Muscle of leg (tissue), 3 donors: ENCODE measurements at regions not wholly inside any gene's neighbourhood (a gene's known extent, or its start where the extent isn't known, plus 50 kb on each side); places are given as distances from the start of the nearest gene placed in this dataset.
"Not testable (repeated sequence)": the region's sequence is repeated elsewhere in the genome, so short reads cannot be mapped to it uniquely, and the experiment has no call there.

Experiments
- DNase-seq: peaks from one replicate; pipeline ENCODE4 v3.0.0; 2013
- H3K27ac ChIP-seq: one replicate; pipeline ENCODE4 v1.5.1; 2013; ENCODE audit warnings: mild to moderate bottlenecking, low read length, control low read depth
- H3K27me3 ChIP-seq: one replicate; pipeline ENCODE4 v1.6.1; 2013; ENCODE audit warnings: low read length; ENCODE audit not compliant: control insufficient read depth, insufficient read depth
- H3K36me3 ChIP-seq: one replicate; pipeline ENCODE4 v1.6.1; 2013; ENCODE audit warnings: low read length; ENCODE audit not compliant: control insufficient read depth, insufficient read depth
- H3K4me1 ChIP-seq: one replicate; pipeline ENCODE4 v1.6.1; 2013; ENCODE audit warnings: low read length; ENCODE audit not compliant: control insufficient read depth, insufficient read depth
- H3K4me3 ChIP-seq: one replicate; pipeline ENCODE4 v1.5.1; 2013; ENCODE audit warnings: low read length, control low read depth
- H3K9me3 ChIP-seq: replicated peaks from 2 replicates; pipeline ENCODE4 v1.6.1; 2013; ENCODE audit warnings: low read depth, low read length; ENCODE audit not compliant: control insufficient read depth
- WGBS: methylation state at CpG from one replicate; pipeline ENCODE4 v1.1.5; 2013; ENCODE audit warnings: missing lambda C conversion rate; ENCODE audit not compliant: insufficient coverage; 5-methylcytosine and 5-hydroxymethylcytosine counted together

DNA sequence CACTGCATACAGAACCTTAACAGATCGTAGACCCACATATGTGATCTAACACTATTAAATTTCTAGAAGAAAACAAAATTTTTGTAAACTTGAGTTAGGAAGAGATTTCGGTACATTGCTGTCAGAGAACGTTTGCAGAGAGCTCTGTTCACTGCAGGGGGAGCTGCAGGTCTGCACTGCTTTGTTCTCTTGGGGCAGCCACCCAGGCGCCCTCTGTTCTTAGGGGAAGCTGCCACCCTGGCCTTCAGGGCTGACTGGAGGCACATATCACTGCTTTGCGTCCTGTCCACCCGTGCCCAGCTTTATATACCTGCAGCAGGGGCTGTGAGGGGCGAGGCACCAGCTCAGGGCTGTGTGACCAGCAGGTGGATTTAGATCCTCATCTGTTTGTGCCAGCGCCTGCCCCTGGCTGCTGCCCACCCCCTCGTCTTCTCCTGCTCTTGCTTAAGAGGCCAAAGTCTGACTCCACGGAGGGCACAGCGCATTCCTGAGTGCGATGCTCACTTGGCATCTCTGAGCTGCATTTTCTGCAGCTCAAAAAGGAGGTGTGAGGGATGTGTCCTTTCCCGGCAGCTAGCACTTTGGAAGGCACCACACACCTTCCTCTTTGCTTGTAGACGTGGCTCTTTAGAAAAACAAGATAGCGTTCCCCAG, 4486.4 kb upstream of the TPTE start:
- H3K36me3 ChIP-seq, H3K27ac ChIP-seq, H3K9me3 ChIP-seq, DNase-seq, H3K4me1 ChIP-seq, H3K27me3 ChIP-seq, H3K4me3 ChIP-seq: not testable (repeated sequence)
- WGBS: no CpG with 5 or more reads among the region's 15 CpGs

DNA sequence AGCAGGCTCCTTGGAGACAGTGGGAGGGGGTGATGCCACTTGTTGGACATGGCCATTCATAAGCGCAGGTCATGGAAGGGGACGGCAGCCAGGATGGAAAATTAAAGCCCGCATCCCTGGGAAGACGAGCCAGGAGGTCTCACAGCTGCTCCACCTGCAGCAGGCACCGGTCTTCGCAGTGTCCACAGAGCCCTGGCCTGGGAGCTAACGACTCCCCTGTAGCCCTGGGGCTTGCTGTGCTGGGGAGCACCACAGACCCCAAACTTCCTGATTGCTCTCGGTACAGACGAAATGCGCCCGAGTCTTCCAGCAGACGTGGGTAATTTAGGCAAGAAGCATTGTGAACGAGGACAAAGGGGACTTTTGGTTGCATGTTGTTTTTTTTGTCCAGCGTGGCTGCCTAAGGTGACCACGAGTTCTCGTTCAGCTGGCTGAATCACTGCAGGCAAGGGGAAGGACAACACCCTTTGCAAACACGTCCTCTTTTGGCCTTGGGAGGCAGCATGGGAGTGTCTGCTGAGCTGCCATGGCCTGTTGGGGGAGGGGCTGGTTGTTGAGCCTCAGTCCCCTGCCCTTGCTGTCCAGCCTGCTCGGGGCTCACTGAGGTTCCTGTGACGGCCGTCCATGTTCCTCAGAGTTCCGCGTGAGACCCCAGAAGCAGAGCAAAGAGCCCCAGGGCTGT, 4485.8 kb upstream of the TPTE start:
- not testable (repeated sequence) for DNase-seq, H3K27me3 ChIP-seq, H3K4me3 ChIP-seq, H3K36me3 ChIP-seq, H3K27ac ChIP-seq, H3K4me1 ChIP-seq, H3K9me3 ChIP-seq
- no CpG with 5 or more reads among the region's 22 CpGs for WGBS

DNA sequence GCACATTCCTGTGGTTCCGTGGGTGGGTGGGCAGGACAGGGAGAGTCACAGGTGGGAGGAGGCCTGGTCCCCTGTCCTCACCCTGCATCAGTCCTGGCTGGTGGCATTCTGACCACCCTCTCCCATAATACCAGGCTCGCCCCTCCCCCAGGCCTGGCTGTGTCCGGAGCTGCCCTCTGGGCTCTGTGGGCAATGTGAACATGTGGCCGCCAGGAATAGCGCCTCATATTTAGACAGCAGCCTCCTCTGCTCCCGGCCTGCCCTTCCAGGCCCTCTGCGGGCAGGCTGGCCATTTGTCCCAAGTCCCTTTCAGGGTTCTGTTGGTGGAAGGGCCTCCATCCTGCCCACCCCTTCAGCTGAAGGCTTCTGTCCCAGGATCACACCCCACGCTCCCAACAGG, 4482.2 kb upstream of the TPTE start:
- H3K36me3 ChIP-seq, DNase-seq, H3K4me3 ChIP-seq, H3K4me1 ChIP-seq, H3K27me3 ChIP-seq, H3K9me3 ChIP-seq, H3K27ac ChIP-seq: not testable (repeated sequence)
- no CpG with 5 or more reads among the region's 8 CpGs for WGBS

DNA sequence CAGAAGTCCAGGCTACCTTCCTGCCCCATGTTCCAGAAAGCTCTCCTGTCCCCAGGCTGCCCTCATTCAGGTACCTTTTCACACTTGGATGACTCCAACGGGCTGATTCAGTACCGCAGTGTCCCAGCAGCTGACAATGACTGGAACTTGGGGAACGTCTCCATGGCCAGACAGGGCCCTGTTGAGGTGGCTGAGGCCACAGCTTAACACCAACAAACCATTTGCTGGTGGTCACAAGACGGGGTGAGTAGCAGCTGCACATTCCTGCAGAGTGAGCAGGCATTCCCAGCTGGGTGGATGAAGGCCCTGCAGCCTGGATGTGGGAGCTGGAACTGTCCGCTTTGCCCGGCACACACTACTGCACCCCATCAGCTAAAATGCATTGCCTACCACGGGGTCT, 4481.3 kb upstream of the TPTE start:
- not testable (repeated sequence) for H3K36me3 ChIP-seq, H3K27ac ChIP-seq, H3K4me1 ChIP-seq, H3K9me3 ChIP-seq, H3K27me3 ChIP-seq, DNase-seq, H3K4me3 ChIP-seq
- WGBS: no CpG with 5 or more reads among the region's 7 CpGs

DNA sequence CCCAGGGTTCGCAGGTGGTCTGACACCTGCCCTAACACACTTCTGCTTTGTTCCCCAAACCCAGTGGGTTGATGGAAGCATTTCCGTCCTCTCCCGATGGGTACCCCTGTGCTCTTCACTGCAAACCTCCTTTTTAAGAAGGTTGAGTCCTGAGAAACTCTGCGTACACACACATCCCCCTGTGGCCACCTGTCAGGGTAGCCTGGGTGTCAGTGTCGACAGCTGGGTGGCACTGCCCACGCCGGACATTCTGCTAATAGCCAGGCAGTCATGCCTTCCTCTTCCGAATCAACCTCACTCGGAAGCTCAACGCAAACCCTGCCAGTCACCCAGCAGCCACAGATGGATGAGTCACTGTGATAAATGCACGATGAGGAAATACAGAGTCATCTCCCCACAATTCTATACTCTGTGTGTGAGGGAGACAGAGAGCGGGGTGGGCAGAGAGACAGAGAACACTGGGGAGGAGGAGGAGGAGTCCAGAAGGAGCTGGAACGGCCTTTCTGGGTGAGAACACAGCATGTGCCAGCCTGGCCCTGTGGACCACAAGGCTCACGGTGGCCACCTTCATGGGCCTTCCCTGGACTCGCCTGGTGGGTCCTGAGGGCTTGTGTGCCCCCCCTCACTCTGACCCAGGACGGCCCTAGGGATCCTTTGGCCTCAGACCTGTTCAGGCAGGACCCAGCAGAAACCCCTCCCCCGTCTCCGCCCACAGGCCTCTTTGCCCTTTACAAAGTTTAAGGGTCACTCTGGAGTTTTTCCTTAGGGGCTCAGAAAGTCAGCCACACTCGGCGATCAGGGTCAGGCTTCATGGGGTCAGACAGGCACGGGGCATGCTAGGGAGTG, 4477.7 kb upstream of the TPTE start:
- not testable (repeated sequence) for H3K4me3 ChIP-seq, H3K27ac ChIP-seq, H3K36me3 ChIP-seq, H3K4me1 ChIP-seq, DNase-seq, H3K27me3 ChIP-seq, H3K9me3 ChIP-seq
- WGBS: no CpG with 5 or more reads among the region's 21 CpGs

DNA sequence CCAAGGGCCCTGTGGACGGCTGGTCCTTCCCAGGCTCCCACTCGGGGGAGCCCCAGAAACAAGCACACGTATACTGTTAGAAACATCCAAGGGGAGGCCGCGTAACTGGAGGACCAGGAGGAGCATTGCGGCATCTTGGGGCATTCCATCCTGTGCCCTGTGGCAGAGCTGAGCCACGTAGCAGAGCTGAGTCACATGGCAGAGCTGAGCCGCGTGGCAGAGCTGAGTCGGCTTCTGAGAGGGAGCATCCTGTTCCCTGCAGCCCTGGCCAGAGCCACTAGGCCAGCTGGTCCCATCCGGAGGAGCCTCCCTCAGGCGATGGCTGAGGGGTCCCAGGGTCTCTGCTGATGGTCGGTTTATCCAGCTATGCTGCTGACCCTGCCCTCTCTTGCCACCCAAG, 4476.7 kb upstream of the TPTE start:
- H3K9me3 ChIP-seq, H3K4me1 ChIP-seq, H3K36me3 ChIP-seq, H3K27me3 ChIP-seq, DNase-seq, H3K4me3 ChIP-seq, H3K27ac ChIP-seq: not testable (repeated sequence)
- no CpG with 5 or more reads among the region's 13 CpGs for WGBS

DNA sequence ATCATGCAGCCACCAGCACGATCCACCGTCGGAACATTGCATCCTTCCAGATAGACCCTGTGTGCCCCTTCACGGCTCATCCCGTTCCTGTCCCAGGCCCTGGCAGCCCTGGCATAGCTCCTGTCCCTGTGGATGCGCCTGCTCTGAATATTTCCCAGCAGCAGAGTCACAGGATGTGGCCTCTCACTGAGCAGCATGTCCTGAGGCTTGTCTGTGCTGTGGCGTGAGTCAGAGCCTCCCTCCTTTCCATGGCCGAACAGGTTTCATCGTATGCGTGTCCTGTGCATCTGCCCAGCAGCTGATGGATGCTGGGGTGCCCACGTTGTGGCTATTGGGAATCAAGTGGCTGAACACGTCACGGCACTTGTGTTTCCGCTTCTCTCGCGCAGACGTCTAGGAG, 4471.5 kb upstream of the TPTE start:
- H3K27ac ChIP-seq, H3K27me3 ChIP-seq, H3K4me1 ChIP-seq, H3K9me3 ChIP-seq, H3K36me3 ChIP-seq, H3K4me3 ChIP-seq, DNase-seq: not testable (repeated sequence)
- WGBS: no CpG with 5 or more reads among the region's 17 CpGs

DNA sequence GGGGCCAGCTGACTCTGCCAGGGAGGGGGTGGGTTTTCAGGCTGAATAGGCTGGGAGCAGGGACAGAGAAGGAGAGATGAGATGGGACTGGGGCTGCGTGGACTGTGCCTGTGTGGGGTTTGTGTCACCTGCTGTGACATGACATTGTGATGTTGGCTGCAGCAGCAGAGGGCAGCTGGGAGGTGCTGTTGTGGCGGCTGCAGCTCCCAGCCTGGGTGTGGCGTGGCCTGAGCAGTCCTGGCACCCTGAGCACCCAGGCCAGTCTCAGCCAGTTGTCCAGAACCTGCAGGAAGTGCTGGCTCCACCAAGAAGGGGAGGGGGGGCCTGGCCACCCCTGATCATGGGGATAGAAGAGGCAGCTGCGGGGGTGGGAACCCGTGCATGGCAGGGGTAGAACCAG, 4469.3 kb upstream of the TPTE start:
- WGBS: no CpG with 5 or more reads among the region's 5 CpGs
- H3K27ac ChIP-seq, H3K27me3 ChIP-seq, H3K4me3 ChIP-seq, H3K4me1 ChIP-seq, H3K36me3 ChIP-seq, H3K9me3 ChIP-seq, DNase-seq: not testable (repeated sequence)

DNA sequence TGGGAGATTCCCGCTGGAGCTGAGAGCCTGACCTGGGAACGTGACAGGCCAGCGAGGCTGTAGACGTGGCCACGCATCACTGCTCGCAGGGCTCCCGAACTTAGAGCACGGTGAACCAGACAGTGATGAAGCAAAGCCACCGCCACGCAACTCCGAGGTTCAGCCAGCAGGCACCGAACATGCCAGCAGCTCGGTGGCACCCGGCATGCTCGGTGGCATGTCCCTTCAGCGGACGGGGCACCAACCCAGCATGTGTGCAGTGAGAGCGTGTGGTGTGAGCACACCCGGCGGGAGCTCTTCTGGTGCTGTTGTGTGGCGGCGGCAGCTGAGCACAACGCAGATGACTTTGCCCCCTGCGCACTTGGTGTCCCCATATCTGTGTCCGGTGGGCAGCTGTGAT, 4468.2 kb upstream of the TPTE start:
- H3K27me3 ChIP-seq, DNase-seq, H3K4me1 ChIP-seq, H3K27ac ChIP-seq, H3K4me3 ChIP-seq, H3K9me3 ChIP-seq, H3K36me3 ChIP-seq: not testable (repeated sequence)
- WGBS: no CpG with 5 or more reads among the region's 25 CpGs

DNA sequence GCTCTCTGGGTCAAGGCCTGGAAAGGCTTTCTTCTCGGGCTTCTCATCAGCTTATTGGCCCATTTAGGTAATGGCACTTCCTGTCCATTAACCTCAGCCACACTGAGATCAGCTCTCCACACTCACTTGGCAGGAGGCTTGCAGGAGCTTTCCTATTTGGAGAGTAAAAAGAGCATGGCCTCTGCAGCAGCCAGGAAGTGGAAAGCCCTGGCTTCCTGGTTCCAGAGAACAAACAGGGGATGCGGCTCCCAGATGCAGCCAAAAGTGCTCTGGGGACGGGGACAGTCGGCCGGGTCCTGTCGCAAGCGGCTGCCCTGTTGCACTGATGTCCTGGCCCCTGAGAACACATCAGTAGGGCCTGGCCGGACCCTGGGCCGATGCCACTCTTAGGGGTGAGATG, 4462.4 kb upstream of the TPTE start:
- H3K4me1 ChIP-seq, H3K36me3 ChIP-seq, H3K27ac ChIP-seq, H3K9me3 ChIP-seq, DNase-seq, H3K27me3 ChIP-seq, H3K4me3 ChIP-seq: not testable (repeated sequence)
- WGBS: no CpG with 5 or more reads among the region's 9 CpGs
